ENCODE measurements at regions not wholly inside any gene's neighbourhood (a gene's known extent, or its start where the extent isn't known, plus 50 kb on each side); places are given as distances from the start of the nearest gene placed in this dataset.
"Not testable (repeated sequence)": the region's sequence is repeated elsewhere in the genome, so short reads cannot be mapped to it uniquely, and the experiment has no call there.

- TF ChIP-seq, protein P1, sequence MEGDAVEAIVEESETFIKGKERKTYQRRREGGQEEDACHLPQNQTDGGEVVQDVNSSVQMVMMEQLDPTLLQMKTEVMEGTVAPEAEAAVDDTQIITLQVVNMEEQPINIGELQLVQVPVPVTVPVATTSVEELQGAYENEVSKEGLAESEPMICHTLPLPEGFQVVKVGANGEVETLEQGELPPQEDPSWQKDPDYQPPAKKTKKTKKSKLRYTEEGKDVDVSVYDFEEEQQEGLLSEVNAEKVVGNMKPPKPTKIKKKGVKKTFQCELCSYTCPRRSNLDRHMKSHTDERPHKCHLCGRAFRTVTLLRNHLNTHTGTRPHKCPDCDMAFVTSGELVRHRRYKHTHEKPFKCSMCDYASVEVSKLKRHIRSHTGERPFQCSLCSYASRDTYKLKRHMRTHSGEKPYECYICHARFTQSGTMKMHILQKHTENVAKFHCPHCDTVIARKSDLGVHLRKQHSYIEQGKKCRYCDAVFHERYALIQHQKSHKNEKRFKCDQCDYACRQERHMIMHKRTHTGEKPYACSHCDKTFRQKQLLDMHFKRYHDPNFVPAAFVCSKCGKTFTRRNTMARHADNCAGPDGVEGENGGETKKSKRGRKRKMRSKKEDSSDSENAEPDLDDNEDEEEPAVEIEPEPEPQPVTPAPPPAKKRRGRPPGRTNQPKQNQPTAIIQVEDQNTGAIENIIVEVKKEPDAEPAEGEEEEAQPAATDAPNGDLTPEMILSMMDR (IDR thresholded peaks at IDR 0.05; ENCODE audit: low read depth, low read length) = no peak
- no peak overlapping the region for H3K4me3 ChIP-seq (ENCODE audit: low read depth, low read length)
- peaks cover 3% of the 10 kb centered on the region for H3K27me3 ChIP-seq (ENCODE audit: control insufficient read depth, insufficient read depth, low read length)
- CTCF ChIA-PET = no interaction called here
- no peak overlapping the region for H3K27ac ChIP-seq (ENCODE audit: low read depth, low read length)
- no peaks in the 10 kb centered on the region for H3K9me3 ChIP-seq (ENCODE audit: control insufficient read depth, insufficient read depth, low read length)
- no peak for DNase-seq (ENCODE audit: low read depth, low spot score)
- POLR2A ChIA-PET = no interaction called here
Observed at GRCh38 chr4:54587107-54587891, 70.5 kb upstream of the KIT start.

DNA sequence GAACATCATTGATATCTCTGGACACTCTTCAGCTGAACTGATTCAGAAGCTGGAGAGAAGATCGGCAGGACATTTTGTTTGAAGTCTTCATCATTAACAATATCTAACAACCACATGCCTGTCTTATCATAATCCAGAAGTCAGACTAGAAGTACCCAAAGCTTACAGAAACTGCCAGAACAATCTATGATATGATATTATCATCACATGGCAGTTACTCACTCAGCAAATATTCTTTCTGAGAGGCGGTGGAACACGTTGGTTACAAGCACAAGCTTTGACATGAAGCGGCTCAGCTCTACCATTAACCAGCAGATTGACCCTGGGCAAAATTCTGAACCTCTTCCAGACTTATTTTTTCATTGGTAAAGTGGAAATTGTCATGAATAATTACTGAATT lies 69.4 kb upstream of the KIT start:
- H3K27me3 ChIP-seq (ENCODE audit: control insufficient read depth, insufficient read depth, low read length) = peaks cover 3% of the 10 kb centered on the region
- no peak for DNase-seq (ENCODE audit: low read depth, low spot score)
- H3K27ac ChIP-seq (ENCODE audit: low read depth, low read length) = no peak overlapping the region
- POLR2A ChIA-PET = no interaction called here
- CTCF ChIA-PET = no interaction called here
- H3K4me3 ChIP-seq (ENCODE audit: low read depth, low read length) = no peak overlapping the region
- TF ChIP-seq, protein P1 (IDR thresholded peaks at IDR 0.05; ENCODE audit: low read depth, low read length) = no peak
- no peaks in the 10 kb centered on the region for H3K9me3 ChIP-seq (ENCODE audit: control insufficient read depth, insufficient read depth, low read length)

- Histone ChIP-seq H3K9me3 (ENCODE audit: control insufficient read depth, insufficient read depth, low read length) (no peaks in the 10 kb centered on the region), H3K27ac (ENCODE audit: low read depth, low read length) (no peak overlapping the region), H3K27me3 (ENCODE audit: control insufficient read depth, insufficient read depth, low read length) (peaks cover 3% of the 10 kb centered on the region), H3K4me3 (ENCODE audit: low read depth, low read length) (no peak overlapping the region)
- ChIA-PET POLR2A (no interaction called here), CTCF (no interaction called here)
- no peak for DNase-seq (ENCODE audit: low read depth, low spot score)
- TF ChIP-seq, protein P1 (IDR thresholded peaks at IDR 0.05; ENCODE audit: low read depth, low read length) = no peak
Observed at GRCh38 chr4:54589586-54589985, 68.2 kb upstream of the KIT start.

DNA sequence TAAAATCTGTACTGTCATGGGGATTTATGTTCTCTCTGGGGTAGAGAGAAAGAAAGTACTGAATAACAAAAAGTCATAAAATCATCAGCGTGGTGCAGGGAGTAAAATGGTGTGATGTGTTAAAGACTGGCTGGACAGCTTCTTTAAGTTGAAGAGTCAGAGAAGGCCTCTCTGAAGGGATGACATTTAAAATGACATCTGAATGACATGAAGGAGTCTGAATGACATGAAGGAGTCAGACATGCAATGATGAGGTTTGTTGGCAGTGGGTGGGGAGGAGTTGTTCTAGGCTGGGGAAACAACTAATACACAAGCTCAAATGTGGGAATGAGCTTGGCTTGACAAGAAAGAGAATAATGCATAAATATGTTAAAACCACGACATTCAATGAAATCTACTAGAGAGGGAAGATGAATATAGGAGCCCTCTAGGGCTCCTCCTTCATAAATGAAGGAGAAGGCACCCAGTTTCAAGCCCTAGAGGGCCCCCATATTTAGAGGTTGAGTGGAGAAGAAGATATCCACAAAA lies 63.9 kb upstream of the KIT start:
- H3K27me3 ChIP-seq (ENCODE audit: control insufficient read depth, insufficient read depth, low read length) = no peaks in the 10 kb centered on the region
- no peak for DNase-seq (ENCODE audit: low read depth, low spot score)
- ChIA-PET POLR2A (no interaction called here), CTCF (no interaction called here)
- no peak overlapping the region for H3K27ac ChIP-seq (ENCODE audit: low read depth, low read length)
- no peaks in the 10 kb centered on the region for H3K9me3 ChIP-seq (ENCODE audit: control insufficient read depth, insufficient read depth, low read length)
- TF ChIP-seq, protein P1 (IDR thresholded peaks at IDR 0.05; ENCODE audit: low read depth, low read length) = no peak
- no peak overlapping the region for H3K4me3 ChIP-seq (ENCODE audit: low read depth, low read length)

GRCh38 chr4:54596201-54596600 lies 61.6 kb upstream of the KIT start:
- no peak for DNase-seq (ENCODE audit: low read depth, low spot score)
- no peak overlapping the region for H3K27ac ChIP-seq (ENCODE audit: low read depth, low read length)
- ChIA-PET POLR2A (no interaction called here), CTCF (no interaction called here)
- no peaks in the 10 kb centered on the region for H3K27me3 ChIP-seq (ENCODE audit: control insufficient read depth, insufficient read depth, low read length)
- no peaks in the 10 kb centered on the region for H3K9me3 ChIP-seq (ENCODE audit: control insufficient read depth, insufficient read depth, low read length)
- TF ChIP-seq, protein P1 (IDR thresholded peaks at IDR 0.05; ENCODE audit: low read depth, low read length) = no peak
- H3K4me3 ChIP-seq (ENCODE audit: low read depth, low read length) = no peak overlapping the region

GRCh38 chr4:54597678-54598077 lies 60.1 kb upstream of the KIT start:
- CTCF ChIA-PET; H3K9me3 ChIP-seq (ENCODE audit: control insufficient read depth, insufficient read depth, low read length); DNase-seq (ENCODE audit: low read depth, low spot score); H3K27ac ChIP-seq (ENCODE audit: low read depth, low read length); POLR2A ChIA-PET; H3K27me3 ChIP-seq (ENCODE audit: control insufficient read depth, insufficient read depth, low read length); H3K4me3 ChIP-seq (ENCODE audit: low read depth, low read length): not testable (repeated sequence)

DNA sequence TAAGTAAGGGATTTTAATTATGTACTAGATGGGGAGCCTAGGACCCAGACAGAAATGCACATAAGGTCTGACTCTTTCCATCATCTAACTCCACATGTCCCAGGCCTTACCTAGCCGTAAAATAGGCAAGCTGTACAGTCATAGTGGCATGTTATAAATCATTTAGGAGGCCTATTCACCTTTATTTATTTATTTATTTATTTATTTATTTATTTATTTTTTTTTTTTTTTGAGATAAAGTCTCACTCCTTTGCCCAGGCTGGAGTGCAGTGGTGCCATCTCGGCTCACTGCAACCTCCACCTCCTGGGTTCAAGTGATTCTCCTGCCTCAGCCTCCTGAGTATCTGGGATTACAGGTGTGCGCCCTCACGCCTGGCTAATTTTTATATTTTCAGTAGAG lies 55.6 kb upstream of the KIT start:
- H3K27me3 ChIP-seq (ENCODE audit: control insufficient read depth, insufficient read depth, low read length); H3K9me3 ChIP-seq (ENCODE audit: control insufficient read depth, insufficient read depth, low read length); H3K27ac ChIP-seq (ENCODE audit: low read depth, low read length); H3K4me3 ChIP-seq (ENCODE audit: low read depth, low read length); CTCF ChIA-PET; DNase-seq (ENCODE audit: low read depth, low spot score); POLR2A ChIA-PET: not testable (repeated sequence)
